NT2/D1 (cell line): ENCODE measurements at regions not wholly inside any gene's neighbourhood (a gene's known extent, or its start where the extent isn't known, plus 50 kb on each side); places are given as distances from the start of the nearest gene placed in this dataset.

Experiments
- DNase-seq: peaks from one replicate; pipeline ENCODE4 v3.0.0-alpha.2; 2011; ENCODE audit warnings: low read depth, low spot score
- H3K27me3 ChIP-seq: 2 replicates; pipeline ENCODE4 v1.6.0; 2011; ENCODE audit warnings: mild to moderate bottlenecking; ENCODE audit not compliant: insufficient read length, insufficient read depth
- H3K36me3 ChIP-seq: 2 replicates; pipeline ENCODE4 v1.6.1; 2011; ENCODE audit warnings: mild to moderate bottlenecking, low read length, mixed read lengths; ENCODE audit not compliant: insufficient read depth, insufficient read length
- H3K4me1 ChIP-seq: 2 replicates; pipeline ENCODE4 v1.5.1; 2011; ENCODE audit not compliant: insufficient read depth, insufficient read length
- H3K4me3 ChIP-seq: 2 replicates; pipeline ENCODE4 v1.5.1; 2011; ENCODE audit warnings: low read depth; ENCODE audit not compliant: insufficient read length
- H3K9ac ChIP-seq: 2 replicates; pipeline ENCODE4 v1.6.0; 2011; ENCODE audit warnings: low read depth; ENCODE audit not compliant: insufficient read length
- H3K9me3 ChIP-seq: 2 replicates; pipeline ENCODE4 v1.5.1; 2011; ENCODE audit warnings: mild to moderate bottlenecking, low read length; ENCODE audit not compliant: insufficient read depth
- SUZ12 ChIP-seq: IDR thresholded peaks from 2 replicates; pipeline ENCODE4 v1.6.1; 2011; ENCODE audit not compliant: insufficient read length, insufficient read depth; ENCODE audit errors: extremely low read depth
- YY1 ChIP-seq: IDR thresholded peaks from 2 replicates; pipeline ENCODE4 v1.6.1; 2011; ENCODE audit not compliant: insufficient read length, insufficient read depth
- ZNF274 ChIP-seq: IDR thresholded peaks from 2 replicates; pipeline ENCODE4 v1.6.1; 2011; ENCODE audit warnings: mild to moderate bottlenecking, low read depth, low read length

DNA sequence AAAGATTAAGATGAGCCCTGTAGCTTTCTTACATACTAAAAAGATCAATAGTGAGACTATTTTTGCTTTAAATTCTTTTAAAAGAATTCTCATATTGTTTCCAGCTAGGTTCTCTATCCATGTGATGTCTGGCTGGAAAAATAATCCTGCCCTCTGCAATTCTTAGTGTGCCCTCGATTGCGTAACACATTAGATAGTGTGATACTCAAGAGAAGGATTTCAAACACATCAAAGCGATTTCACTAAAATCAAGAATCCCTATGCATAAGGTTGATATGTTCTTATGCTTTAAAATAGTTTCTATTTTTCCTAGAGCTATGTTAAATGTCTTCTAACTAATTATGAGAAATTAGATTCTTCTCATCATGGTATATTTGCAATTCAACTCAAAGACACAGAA is 127.3 kb upstream of the PLEKHA5 start:
- TF ChIP-seq ZNF274 = no peak
- TF ChIP-seq SUZ12 = no peak
- TF ChIP-seq YY1 = no peak
- peaks cover 3% of the 10 kb centered on the region for H3K4me1 ChIP-seq
- H3K9ac ChIP-seq = no peak overlapping the region

DNA sequence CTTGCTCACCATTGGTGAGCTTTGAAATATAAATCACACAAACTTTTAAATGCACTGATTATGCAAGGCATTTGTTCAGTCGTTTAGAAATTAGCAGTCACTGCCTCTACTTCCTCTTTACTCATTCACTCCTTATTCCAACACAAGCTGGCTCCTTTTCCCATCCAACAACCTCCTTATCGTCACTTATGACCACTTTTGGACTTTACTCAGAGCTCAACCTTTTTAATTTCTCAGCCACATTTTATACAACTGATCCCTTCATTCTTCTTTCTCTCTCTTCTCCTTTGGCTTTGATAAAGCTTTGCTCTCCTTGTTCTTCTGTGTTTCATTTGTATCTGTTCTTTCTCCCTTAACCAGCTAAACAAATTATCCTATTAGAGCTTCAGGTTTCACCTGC is 126.4 kb upstream of the PLEKHA5 start:
- H3K36me3 ChIP-seq = no peaks in the 10 kb centered on the region
- H3K9ac ChIP-seq = no peak overlapping the region
- H3K9me3 ChIP-seq = no peaks in the 10 kb centered on the region
- DNase-seq = no peak
- H3K4me1 ChIP-seq = peaks cover 3% of the 10 kb centered on the region
- H3K4me3 ChIP-seq = no peak overlapping the region
- no peaks in the 10 kb centered on the region for H3K27me3 ChIP-seq
- TF ChIP-seq ZNF274 (no peak), SUZ12 (no peak), YY1 (no peak)

More for the DNA sequence above, 127.3 kb upstream of the PLEKHA5 start:
- no peak overlapping the region for H3K4me3 ChIP-seq
- H3K36me3 ChIP-seq = no peaks in the 10 kb centered on the region
- DNase-seq = no peak
- H3K9me3 ChIP-seq = no peaks in the 10 kb centered on the region
- no peaks in the 10 kb centered on the region for H3K27me3 ChIP-seq

DNA sequence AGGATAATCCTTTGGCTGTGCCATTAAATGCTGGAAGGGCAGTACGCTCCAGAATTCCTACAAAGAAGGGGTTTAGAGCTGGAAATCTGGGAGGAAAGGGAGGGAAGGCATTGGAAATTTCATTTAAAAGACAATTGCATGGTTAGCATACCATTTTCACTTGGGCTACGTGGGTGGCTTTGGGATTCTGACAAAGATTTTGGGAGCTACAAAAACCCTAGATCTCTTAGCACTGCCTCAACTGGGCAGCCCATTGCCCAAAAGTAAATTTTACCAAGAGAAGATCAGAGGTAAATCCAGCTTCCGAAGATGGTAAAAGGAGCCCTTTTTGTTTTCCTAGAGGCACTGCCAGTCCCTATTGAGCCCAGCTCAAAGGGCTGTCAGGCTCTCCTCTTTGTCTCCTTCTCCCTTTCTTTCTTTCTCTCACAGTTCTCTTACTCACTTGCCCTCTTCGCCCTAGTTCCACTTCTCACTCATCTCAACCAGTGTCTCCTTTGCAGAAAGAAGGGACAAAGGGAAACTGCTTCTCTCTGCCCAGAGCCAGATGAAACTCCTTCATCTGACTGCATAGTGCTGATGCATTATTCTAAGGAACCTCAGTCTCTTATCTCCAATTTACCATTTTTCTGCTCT is 125.4 kb upstream of the PLEKHA5 start:
- H3K4me1 ChIP-seq = peaks cover 3% of the 10 kb centered on the region
- no peaks in the 10 kb centered on the region for H3K9me3 ChIP-seq
- DNase-seq = peak; percentile 93
- H3K9ac ChIP-seq = peak overlapping the region; percentile 14
- no peak overlapping the region for H3K4me3 ChIP-seq
- H3K36me3 ChIP-seq = no peaks in the 10 kb centered on the region
- TF ChIP-seq SUZ12 (no peak), YY1 (no peak), ZNF274 (no peak)
- no peaks in the 10 kb centered on the region for H3K27me3 ChIP-seq

DNA sequence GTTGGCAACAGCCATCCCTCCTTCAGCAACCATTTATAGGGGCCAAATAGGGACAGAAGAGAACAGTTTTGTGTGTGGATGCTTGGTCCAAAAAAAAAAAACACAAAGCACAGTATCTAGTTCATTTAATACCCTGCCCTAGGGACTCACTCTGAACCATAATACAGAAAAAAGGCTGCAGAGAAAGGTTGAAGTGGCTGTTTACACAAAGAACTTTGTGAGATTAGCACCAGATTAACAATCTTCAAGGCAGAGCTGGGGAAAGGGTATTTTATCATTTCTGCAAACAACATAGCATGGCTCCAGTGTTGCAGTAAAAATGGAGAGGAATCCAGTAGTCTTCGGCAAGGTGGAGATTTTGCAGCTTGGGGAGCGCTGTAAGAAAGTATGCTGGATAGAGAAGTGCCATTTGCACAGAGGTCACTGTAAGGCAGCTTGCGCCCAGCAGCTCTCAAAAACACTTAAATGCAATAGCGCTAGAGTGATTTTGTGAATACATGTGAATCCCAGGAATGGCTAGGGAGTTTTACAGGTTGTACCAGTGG is 124.2 kb upstream of the PLEKHA5 start:
- H3K9me3 ChIP-seq = no peaks in the 10 kb centered on the region
- H3K36me3 ChIP-seq = no peaks in the 10 kb centered on the region
- no peaks in the 10 kb centered on the region for H3K27me3 ChIP-seq
- H3K9ac ChIP-seq = no peak overlapping the region
- H3K4me3 ChIP-seq = no peak overlapping the region
- TF ChIP-seq ZNF274 (no peak), SUZ12 (no peak), YY1 (no peak)
- H3K4me1 ChIP-seq = peaks cover 3% of the 10 kb centered on the region
- DNase-seq = no peak

DNA sequence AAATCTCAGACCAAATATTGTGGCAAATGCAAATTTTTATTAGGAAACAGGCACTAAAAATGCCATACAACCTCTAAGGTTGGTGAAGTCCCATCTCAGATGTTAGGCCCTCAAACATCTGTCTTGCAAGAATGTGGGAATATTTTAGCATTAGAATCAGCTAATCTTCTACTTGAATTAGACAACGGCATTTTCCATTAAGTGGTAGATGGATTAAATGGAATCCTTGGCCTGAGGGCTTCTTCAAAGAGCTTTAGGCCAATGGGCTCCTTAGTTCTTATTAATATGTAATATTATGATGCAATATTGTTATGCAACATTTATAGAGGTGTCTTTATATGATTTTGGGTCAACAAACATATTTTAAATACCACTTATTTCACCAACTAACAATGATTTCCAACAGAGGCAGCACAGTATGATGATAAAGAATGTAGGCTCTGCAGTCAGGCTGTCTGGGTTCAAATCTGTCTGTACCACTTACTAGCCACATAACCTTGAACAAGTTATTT is 122.9 kb upstream of the PLEKHA5 start:
- no peak for DNase-seq
- TF ChIP-seq ZNF274 (no peak), SUZ12 (no peak), YY1 (no peak)
- Histone ChIP-seq H3K36me3 (no peaks in the 10 kb centered on the region), H3K4me1 (peaks cover 3% of the 10 kb centered on the region), H3K4me3 (no peak overlapping the region), H3K9me3 (no peaks in the 10 kb centered on the region), H3K9ac (no peak overlapping the region), H3K27me3 (no peaks in the 10 kb centered on the region)

DNA sequence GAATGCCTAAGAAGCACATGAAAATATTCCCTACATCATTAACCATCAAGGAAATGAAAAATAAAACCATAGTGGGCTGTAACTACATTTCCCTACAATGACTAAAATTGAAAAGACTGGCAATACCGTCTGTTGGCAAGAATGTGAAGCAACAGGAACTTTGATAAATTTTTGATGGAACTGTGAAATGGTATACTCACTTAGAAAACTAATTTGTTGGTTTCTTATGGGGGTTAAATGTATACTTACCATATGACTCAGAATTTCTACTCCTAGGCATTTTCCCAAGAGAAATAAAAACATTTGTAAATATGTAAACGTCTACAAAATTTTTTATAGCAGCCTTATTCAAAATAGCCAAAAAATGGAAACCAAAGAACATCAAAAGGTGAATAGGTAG is 121.4 kb upstream of the PLEKHA5 start:
- H3K4me1 ChIP-seq = peaks cover 2% of the 10 kb centered on the region
- H3K9me3 ChIP-seq = no peaks in the 10 kb centered on the region
- no peak for TF ChIP-seq ZNF274
- no peak for TF ChIP-seq YY1
- no peak for TF ChIP-seq SUZ12
- H3K9ac ChIP-seq = no peak overlapping the region
- DNase-seq = no peak
- H3K36me3 ChIP-seq = no peaks in the 10 kb centered on the region
- H3K4me3 ChIP-seq = no peak overlapping the region
- no peaks in the 10 kb centered on the region for H3K27me3 ChIP-seq

DNA sequence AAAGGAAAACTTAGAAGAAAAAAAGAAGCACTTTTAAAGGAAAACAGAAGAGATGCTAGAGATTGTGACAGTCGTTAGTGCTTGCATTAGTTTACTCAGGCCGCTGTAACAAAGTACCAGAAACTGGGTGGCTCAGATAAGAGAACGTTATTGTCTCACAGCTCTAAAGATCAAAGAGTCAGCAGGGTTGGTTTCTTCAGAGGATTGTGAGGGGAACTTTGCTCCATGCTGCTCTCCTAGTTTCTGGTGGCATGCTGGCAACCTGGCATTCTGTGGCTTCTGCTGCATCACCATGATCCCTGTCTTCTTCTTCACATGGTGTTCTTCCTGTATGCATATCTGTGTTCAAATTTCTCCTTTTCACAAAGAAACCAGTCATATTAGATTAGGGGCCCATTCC is 119.4 kb upstream of the PLEKHA5 start:
- DNase-seq = no peak
- TF ChIP-seq SUZ12 = no peak
- no peak for TF ChIP-seq ZNF274
- no peak for TF ChIP-seq YY1
- Histone ChIP-seq H3K4me1 (no peaks in the 10 kb centered on the region), H3K9me3 (no peaks in the 10 kb centered on the region), H3K9ac (no peak overlapping the region), H3K36me3 (no peaks in the 10 kb centered on the region), H3K27me3 (no peaks in the 10 kb centered on the region), H3K4me3 (no peak overlapping the region)
